Thymus (tissue), 11 donors: ENCODE measurements at regions not wholly inside any gene's neighbourhood (a gene's known extent, or its start where the extent isn't known, plus 50 kb on each side); places are given as distances from the start of the nearest gene placed in this dataset.
A peak's percentile ranks its signal among the peaks of the same experiment; 100 is the strongest.

Experiments used
- DNase-seq, 9 donors: peaks; one replicate each; pipeline ENCODE4 v3.0.0-alpha.2; 2013; ENCODE audit warnings: low spot score in 9 of 9, low read depth in 6 of 9, missing footprints in 1 of 9
- H3K27ac ChIP-seq, 2 donors: one replicate each; pipeline ENCODE4 v1.5.1; 2013; ENCODE audit warnings: control low read depth in 1 of 2, low read depth in 1 of 2, low read length in 1 of 2, mild to moderate bottlenecking in 1 of 2, moderate library complexity in 1 of 2
- H3K27me3 ChIP-seq, 2 donors: one replicate each; pipeline ENCODE4 v1.5.1; 2013; ENCODE audit warnings: low read length in 1 of 2; ENCODE audit not compliant: control insufficient read depth in 2 of 2, insufficient read depth in 1 of 2
- H3K36me3 ChIP-seq, 2 donors: one replicate each; pipeline ENCODE4 v1.5.1; 2013; ENCODE audit warnings: low read length in 1 of 2, mild to moderate bottlenecking in 1 of 2, moderate library complexity in 1 of 2; ENCODE audit not compliant: control insufficient read depth in 2 of 2, insufficient read depth in 2 of 2
- H3K4me1 ChIP-seq, 2 donors: one replicate each; pipeline ENCODE4 v1.5.1; 2013; ENCODE audit warnings: low read length in 2 of 2; ENCODE audit not compliant: control insufficient read depth in 2 of 2, insufficient read depth in 2 of 2
- H3K4me3 ChIP-seq, 2 donors: one replicate each; pipeline ENCODE4 v1.5.1; 2013; ENCODE audit warnings: low read length in 2 of 2, control low read depth in 1 of 2, mild to moderate bottlenecking in 1 of 2
- H3K9me3 ChIP-seq, 2 donors: one replicate each; pipeline ENCODE4 v1.5.1; 2013; ENCODE audit warnings: low read length in 1 of 2, mild to moderate bottlenecking in 1 of 2; ENCODE audit not compliant: control insufficient read depth in 2 of 2, insufficient read depth in 1 of 2
- WGBS: extraction: QIAGEN DNeasy Blood & Tissue Kit; methylation state at CpG from one replicate; pipeline ENCODE4 v1.1.7; 2013; 5-methylcytosine and 5-hydroxymethylcytosine counted together
- donor health status: healthy.

DNA sequence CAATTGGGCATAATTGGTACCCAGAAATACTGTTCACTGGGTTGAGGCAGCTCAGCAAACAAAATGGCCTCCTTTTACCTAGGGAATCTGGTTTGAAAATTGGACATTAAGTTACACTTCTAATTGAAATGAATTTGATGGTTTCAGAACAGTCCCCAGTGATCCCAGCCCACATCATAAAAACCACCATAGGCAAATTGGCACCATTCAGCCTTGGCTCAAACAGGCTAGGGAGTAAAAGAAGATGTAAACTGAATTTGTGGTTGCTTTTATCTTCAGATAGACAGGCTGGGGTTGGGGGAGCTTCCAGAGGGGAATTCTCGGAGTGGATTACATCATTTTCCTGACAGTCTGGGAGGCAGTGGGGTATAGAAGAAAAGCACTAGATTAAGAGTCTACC, 576.5 kb downstream of the MID1IP1 start:
- Histone ChIP-seq H3K27me3 (no peaks in the 10 kb centered on the region), H3K9me3 (no peaks in the 10 kb centered on the region), H3K36me3 (no peaks in the 10 kb centered on the region), H3K27ac (no peak overlapping the region), H3K4me3 (no peak overlapping the region), H3K4me1 (no peaks in the 10 kb centered on the region)
- DNase-seq: no peak
- 78% methylated on average over 1 of the region's 1 CpG for WGBS

DNA sequence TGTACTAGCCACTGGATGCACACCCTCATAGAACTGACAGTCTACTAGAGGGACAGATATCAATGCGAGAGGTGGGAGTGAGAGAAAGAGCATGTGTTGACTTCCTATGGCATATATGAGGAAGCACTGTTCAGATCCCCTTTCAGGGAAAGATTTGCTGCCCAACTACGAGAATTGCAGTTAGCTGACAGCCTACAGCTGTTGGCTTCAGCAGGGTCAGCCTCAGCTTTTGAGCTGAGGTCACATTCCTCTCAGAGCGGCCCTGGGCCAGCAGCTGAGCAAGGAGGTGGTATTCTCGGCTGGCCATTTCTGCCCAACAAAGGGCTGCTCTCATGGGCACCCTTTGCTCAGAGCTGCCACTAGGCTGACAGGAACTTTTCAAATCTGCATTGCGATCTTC, 580.2 kb downstream of the MID1IP1 start:
- WGBS: 94% methylated on average over 5 of the region's 5 CpGs
- no peaks in the 10 kb centered on the region for H3K9me3 ChIP-seq
- DNase-seq: no peak

DNA sequence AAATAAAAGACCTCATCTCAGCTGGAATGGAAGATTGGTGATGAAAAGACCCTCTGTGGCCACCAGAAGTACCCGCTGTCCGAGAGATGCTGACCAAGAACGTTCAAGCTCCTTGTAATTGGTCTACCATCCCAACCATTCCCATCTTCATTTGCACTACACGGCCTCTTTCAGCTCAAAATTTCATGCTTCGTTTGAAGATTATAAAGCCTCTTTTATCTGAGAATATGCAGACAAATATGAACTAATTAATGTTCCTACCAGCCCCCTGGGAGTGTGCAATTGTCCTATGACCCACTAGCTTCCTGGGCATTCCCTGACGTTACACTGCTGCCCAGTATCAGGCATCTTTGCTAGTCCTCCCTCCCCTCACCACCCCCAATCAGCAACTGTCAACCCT, 583.7 kb downstream of the MID1IP1 start:
- no peak overlapping the region for H3K27ac ChIP-seq
- no peak for DNase-seq
- no peaks in the 10 kb centered on the region for H3K4me1 ChIP-seq
- WGBS: 96% methylated on average over 6 of the region's 6 CpGs
- no peaks in the 10 kb centered on the region for H3K36me3 ChIP-seq
- H3K4me3 ChIP-seq: no peak overlapping the region
- H3K9me3 ChIP-seq: no peaks in the 10 kb centered on the region
- H3K27me3 ChIP-seq: no peaks in the 10 kb centered on the region

More for the DNA sequence above, 580.2 kb downstream of the MID1IP1 start:
- no peak overlapping the region for H3K27ac ChIP-seq
- H3K4me3 ChIP-seq: no peak overlapping the region
- no peaks in the 10 kb centered on the region for H3K4me1 ChIP-seq
- H3K36me3 ChIP-seq: no peaks in the 10 kb centered on the region
- no peaks in the 10 kb centered on the region for H3K27me3 ChIP-seq

DNA sequence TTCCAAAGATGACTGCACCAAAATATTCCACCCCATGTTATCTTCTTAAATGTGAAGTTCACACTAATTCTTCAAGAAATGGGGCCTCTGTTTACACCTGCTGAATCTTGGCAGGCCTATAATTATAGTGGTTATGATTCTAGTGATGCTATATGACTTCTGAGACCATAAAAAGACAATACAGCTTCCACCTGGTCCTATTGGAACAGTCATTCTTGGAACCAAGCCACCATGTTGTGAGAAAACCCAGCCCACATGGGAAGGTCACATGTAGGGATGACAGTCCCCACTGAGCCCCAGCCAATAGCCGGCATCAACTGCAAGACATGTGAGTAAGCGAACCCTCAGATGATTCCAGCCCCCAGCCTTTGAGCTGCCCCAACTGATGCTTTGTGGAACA, 587.5 kb downstream of the MID1IP1 start:
- Histone ChIP-seq H3K27ac (no peak overlapping the region), H3K9me3 (no peaks in the 10 kb centered on the region), H3K36me3 (no peaks in the 10 kb centered on the region), H3K4me3 (no peak overlapping the region), H3K27me3 (no peaks in the 10 kb centered on the region), H3K4me1 (no peaks in the 10 kb centered on the region)
- DNase-seq: no peak
- WGBS: 100% methylated on average over 2 of the region's 2 CpGs

DNA sequence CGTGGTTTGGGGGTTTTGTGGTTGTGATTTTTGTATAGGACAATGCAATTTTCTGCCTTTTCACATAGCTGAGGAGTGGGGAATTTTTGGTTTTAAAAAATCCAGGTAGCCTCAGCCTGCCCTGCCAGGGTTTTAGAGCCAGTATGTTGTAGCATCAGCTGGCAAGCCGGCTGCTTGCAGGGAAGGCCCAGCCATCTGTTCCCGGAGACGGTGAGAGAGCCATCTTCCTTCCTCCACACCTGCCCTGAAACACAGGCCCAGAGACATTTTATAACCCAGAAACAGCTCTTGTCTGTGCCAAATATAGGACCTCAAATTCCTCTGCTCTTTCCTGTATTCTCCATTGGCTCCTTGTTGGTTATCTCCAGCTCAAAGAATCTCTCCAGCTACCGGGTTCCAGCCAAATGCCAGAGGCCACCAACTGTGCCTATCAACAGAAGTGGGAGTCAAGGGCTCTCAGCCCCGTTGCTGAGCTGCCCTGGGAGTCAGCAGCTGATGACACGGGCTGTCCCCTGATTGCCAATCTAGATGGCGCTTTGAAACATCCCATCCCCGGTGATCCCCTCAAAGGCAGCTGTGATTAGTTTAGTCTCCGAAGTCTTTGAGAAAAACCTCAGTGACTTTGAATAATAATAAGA, 595.2 kb downstream of the MID1IP1 start:
- Histone ChIP-seq H3K4me3 (no peak overlapping the region), H3K9me3 (no peaks in the 10 kb centered on the region), H3K36me3 (no peaks in the 10 kb centered on the region), H3K4me1 (no peaks in the 10 kb centered on the region), H3K27me3 (no peaks in the 10 kb centered on the region), H3K27ac (no peak overlapping the region)
- 83% methylated on average over 10 of the region's 10 CpGs for WGBS
- no peak for DNase-seq

DNA sequence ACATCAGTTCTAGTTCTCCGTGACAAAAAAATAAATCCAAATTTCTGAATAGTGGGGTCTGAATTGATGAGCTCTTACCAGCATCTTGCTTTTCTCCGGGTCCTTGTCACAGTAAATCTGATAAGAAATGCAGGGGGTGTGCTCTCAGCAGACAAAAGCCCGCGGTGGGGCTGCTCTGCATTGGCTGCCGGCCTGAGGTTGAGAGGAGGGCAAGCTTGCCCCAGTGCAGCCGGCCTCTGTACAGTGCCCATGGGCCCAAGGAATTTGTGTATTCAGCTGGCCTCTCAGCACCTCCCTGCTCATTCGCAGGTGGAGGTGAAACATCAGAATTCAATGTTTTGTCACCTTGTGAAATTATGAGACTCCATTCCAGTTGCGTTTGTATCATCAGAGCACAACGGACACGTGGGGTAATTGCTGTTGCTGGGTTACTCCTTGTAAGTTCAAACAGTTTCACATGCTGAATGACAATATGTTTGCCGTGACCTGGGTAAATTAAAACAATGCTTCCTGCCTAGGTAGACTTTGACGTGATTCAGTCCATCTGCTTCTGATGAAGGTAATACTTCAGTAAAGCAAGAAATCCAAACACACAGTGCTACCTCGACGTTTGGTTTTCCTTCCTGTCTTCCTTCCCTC, 596.4 kb downstream of the MID1IP1 start:
- Histone ChIP-seq H3K4me3 (no peak overlapping the region), H3K36me3 (no peaks in the 10 kb centered on the region), H3K27me3 (no peaks in the 10 kb centered on the region), H3K4me1 (no peaks in the 10 kb centered on the region), H3K9me3 (no peaks in the 10 kb centered on the region), H3K27ac (no peak overlapping the region)
- WGBS: 89% methylated on average over 14 of the region's 14 CpGs
- DNase-seq: no peak

DNA sequence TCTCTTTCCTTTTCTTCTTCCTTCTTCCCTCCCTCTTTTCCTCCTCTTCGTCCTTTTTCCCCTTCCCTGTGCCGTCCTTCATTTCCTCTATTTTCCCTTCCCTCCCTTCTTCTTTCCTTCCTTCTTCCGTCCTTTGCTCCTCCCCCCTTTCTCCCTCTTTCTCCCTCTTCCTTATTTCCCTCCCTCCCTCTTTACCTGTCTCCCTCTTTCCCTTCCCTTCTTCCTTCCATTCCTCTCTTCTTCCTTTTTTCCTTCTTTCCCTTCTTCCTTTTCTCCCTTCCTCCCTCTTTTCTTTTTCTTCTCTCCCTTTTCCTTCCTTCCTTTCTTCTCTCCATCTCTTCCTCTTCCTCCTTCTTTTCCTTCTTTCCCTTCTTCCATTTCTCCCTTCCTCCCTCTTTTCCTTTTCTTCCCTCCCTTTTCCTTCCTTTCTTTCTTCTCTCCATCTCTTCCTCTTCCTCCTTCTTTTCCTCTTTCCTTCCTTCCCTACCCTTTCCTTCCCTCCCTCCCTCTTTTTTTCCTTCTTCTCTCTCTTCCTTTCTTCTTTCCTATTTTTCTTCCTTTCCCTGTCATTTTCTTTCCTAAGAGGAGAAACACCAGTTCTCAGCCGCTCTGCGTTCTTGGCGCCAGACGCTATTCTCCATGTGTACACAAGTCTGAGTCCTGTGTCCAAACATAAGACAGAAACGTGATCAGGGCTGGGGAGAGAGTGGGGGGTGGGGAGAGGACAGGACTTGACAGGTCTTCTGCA, 597.1 kb downstream of the MID1IP1 start:
- Histone ChIP-seq H3K4me3 (no peak overlapping the region), H3K4me1 (no peaks in the 10 kb centered on the region), H3K36me3 (no peaks in the 10 kb centered on the region), H3K9me3 (no peaks in the 10 kb centered on the region), H3K27ac (no peak overlapping the region), H3K27me3 (no peaks in the 10 kb centered on the region)
- WGBS: 76% methylated on average over 8 of the region's 8 CpGs
- DNase-seq: peak in 1 of 9 donors; percentile 9

DNA sequence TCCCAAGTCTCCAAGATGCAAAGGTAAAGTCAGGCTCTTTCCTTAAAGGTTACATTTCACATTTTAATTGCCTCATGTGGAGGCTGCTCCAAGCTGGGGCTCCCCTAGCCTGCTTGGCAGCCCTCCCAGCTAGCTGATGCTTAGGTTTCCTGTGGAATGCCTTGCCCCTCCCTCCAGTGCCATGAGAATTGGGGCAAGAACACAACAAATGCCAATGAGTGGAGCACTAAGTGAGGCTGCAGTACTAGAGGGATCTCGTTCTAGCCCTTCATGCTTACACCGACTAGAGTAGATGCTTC, 597.7 kb downstream of the MID1IP1 start:
- 92% methylated on average over 2 of the region's 2 CpGs for WGBS
- Histone ChIP-seq H3K4me3 (no peak overlapping the region), H3K27me3 (no peaks in the 10 kb centered on the region), H3K36me3 (no peaks in the 10 kb centered on the region), H3K27ac (peak overlapping the region in 1 of 2 donors; percentile 18), H3K9me3 (no peaks in the 10 kb centered on the region), H3K4me1 (no peaks in the 10 kb centered on the region)
- DNase-seq: peak in 1 of 9 donors; percentile 1

DNA sequence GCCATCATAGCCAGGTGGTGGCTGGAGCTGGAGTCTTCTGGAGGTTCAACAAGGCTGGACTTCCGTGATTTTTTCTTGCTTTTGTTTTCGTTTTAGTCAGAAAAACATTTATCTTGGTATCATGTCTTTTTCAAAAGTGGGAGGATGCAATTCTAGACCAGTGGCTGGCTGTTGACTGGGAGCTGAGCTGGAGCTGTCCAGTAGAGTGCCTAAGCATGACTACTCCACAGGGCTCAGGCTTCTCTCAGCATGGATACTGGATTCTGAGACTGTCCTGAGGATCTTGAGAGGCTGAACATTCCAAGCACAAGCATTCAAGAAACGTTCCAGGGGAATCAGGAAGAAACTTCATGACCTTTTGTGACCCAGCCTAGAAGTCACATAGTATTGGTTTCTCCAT, 598.1 kb downstream of the MID1IP1 start:
- Histone ChIP-seq H3K4me3 (no peak overlapping the region), H3K4me1 (no peaks in the 10 kb centered on the region), H3K36me3 (no peaks in the 10 kb centered on the region), H3K27me3 (no peaks in the 10 kb centered on the region), H3K27ac (no peak overlapping the region), H3K9me3 (no peaks in the 10 kb centered on the region)
- no peak for DNase-seq
- 54% methylated on average over 3 of the region's 3 CpGs for WGBS
